PC-9 (cell line): ENCODE measurements at regions not wholly inside any gene's neighbourhood (a gene's known extent, or its start where the extent isn't known, plus 50 kb on each side); places are given as distances from the start of the nearest gene placed in this dataset.

Experiments
- BruUV-seq: library from RNA; stranded (reverse); fragments of 400-500 nt; replicated peaks from 2 replicates; lab custom pipeline; 2021; lab: Mats Ljungman, UMichigan
- CTCF ChIA-PET: fragments of 300-600 bp; sonication (Branson Sonifier 250); formaldehyde crosslinking; loops from one replicate; lab custom pipeline; 2022; ENCODE audit warnings: antibody characterized with exemption; lab: Charles Lee
- POLR2A ChIA-PET: fragments of 300-600 bp; sonication (Branson Sonifier 250); formaldehyde crosslinking; loops from one replicate; lab custom pipeline; 2022; ENCODE audit warnings: antibody characterized with exemption; ENCODE audit not compliant: unreplicated experiment; lab: Charles Lee
- DNase-seq, 2 experiments: peaks; one replicate each; pipeline versions ENCODE4 v3.0.0 to v3.0.0-alpha.2; 2015 to 2022; ENCODE audit warnings: mixed read lengths in 1 of 2
- H2AFZ ChIP-seq: fragments of 200-600 bp; sonication (generic); 2 replicates; pipeline ENCODE4 v1.8.1; 2017; ENCODE audit warnings: antibody characterized with exemption
- H3F3A ChIP-seq: fragments of 200-600 bp; sonication (generic); 2 replicates; pipeline ENCODE4 v1.8.1; 2017; ENCODE audit warnings: antibody characterized with exemption, mild to moderate bottlenecking, low read depth; ENCODE audit not compliant: insufficient read depth
- H3K27ac ChIP-seq: fragments of 200-600 bp; sonication (generic); 2 replicates; pipeline ENCODE4 v1.6.1; 2016; ENCODE audit warnings: mixed run types
- H3K27me3 ChIP-seq: fragments of 200-600 bp; sonication (generic); 2 replicates; pipeline ENCODE4 v1.6.1; 2016; ENCODE audit warnings: low read depth, mixed run types; ENCODE audit not compliant: insufficient read depth
- H3K36me3 ChIP-seq: fragments of 200-600 bp; sonication (generic); 2 replicates; pipeline ENCODE4 v1.6.1; 2016; ENCODE audit warnings: low read depth, mixed run types
- H3K4me1 ChIP-seq: fragments of 200-600 bp; sonication (generic); replicated peaks from 2 replicates; pipeline ENCODE4 v1.6.1; 2016; ENCODE audit warnings: mixed run types; ENCODE audit not compliant: insufficient read depth
- H3K4me2 ChIP-seq: fragments of 200-600 bp; sonication (generic); 2 replicates; pipeline ENCODE4 v1.6.1; 2017; ENCODE audit warnings: mixed run types
- H3K4me3 ChIP-seq: fragments of 200-600 bp; sonication (generic); 2 replicates; pipeline ENCODE4 v1.6.1; 2016; ENCODE audit warnings: mixed run types
- H3K79me2 ChIP-seq: fragments of 200-600 bp; sonication (generic); 2 replicates; pipeline ENCODE4 v1.6.1; 2017; ENCODE audit warnings: low read depth, mixed run types
- H3K9me2 ChIP-seq: fragments of 200-600 bp; sonication (generic); 2 replicates; pipeline ENCODE4 v1.8.1; 2017; ENCODE audit warnings: mild to moderate bottlenecking; ENCODE audit not compliant: insufficient read depth
- H3K9me3 ChIP-seq: fragments of 200-600 bp; sonication (generic); 2 replicates; pipeline ENCODE4 v1.8.1; 2016; ENCODE audit warnings: low read depth; ENCODE audit not compliant: insufficient read depth
- H4K20me1 ChIP-seq: fragments of 200-600 bp; sonication (generic); 2 replicates; pipeline ENCODE4 v1.8.1; 2017; ENCODE audit not compliant: insufficient read depth
- EZH2 ChIP-seq: fragments of 200-600 bp; sonication (generic); IDR thresholded peaks from 2 replicates; pipeline ENCODE4 v1.8.0; 2017; ENCODE audit warnings: antibody characterized with exemption, low read depth
- intact Hi-C: fragments of 100-400 bp; cut with micrococcal nuclease; formaldehyde crosslinking; loops from one replicate; pipeline ENCODE4 v1.10.0; 2022; ENCODE audit not compliant: unreplicated experiment
- TF ChIP-seq, protein P1 (sequence below): fragments of 200-600 bp; sonication (generic); conservative IDR thresholded peaks from 2 replicates; pipeline ENCODE4 v1.6.1; 2017; ENCODE audit warnings: mixed run types, antibody characterized with exemption, mild to moderate bottlenecking, moderate library complexity

DNA sequence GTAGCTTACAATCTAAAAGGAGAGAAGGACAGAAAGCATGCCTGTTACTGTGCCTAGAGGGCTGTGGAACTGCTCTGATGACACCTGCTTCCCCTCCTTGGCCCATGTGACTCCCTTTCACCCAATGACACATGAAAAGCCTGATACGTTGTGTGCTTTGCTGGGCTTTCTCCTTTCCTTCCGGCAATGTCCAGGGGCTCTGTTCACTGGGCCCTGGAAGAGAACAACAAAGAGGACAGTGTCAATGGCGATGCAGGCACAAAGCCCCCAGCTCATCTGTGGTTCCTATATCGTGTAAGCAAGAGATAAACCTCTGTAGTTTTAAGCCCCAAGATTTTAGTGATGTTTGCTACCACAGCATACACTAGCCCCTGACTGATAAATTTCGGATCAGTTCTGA, 306.1 kb downstream of the ABCC12 start:
- no peaks in the 10 kb centered on the region for H3K9me2 ChIP-seq
- no peak overlapping the region for H3K4me3 ChIP-seq
- CTCF ChIA-PET = no interaction called here
- H3K4me1 ChIP-seq = no peaks in the 10 kb centered on the region
- intact Hi-C loops = loop anchor here (10.0 kb wide), 1 partner anchor 135 kb away; no protein-coding TSS in a partner anchor
- no peaks in the 10 kb centered on the region for H3K36me3 ChIP-seq
- BruUV-seq = no TSS peak
- H3K27me3 ChIP-seq = no peaks in the 10 kb centered on the region
- H2AFZ ChIP-seq = no peak overlapping the region
- H3K27ac ChIP-seq = no peak overlapping the region
- no peaks in the 10 kb centered on the region for H3K9me3 ChIP-seq
- H3K4me2 ChIP-seq = no peak overlapping the region
- POLR2A ChIA-PET = no interaction called here
- H4K20me1 ChIP-seq = no peaks in the 10 kb centered on the region
- no peak for DNase-seq
- H3F3A ChIP-seq = no peaks in the 10 kb centered on the region
- no peak for TF ChIP-seq EZH2
- TF ChIP-seq, protein P1, sequence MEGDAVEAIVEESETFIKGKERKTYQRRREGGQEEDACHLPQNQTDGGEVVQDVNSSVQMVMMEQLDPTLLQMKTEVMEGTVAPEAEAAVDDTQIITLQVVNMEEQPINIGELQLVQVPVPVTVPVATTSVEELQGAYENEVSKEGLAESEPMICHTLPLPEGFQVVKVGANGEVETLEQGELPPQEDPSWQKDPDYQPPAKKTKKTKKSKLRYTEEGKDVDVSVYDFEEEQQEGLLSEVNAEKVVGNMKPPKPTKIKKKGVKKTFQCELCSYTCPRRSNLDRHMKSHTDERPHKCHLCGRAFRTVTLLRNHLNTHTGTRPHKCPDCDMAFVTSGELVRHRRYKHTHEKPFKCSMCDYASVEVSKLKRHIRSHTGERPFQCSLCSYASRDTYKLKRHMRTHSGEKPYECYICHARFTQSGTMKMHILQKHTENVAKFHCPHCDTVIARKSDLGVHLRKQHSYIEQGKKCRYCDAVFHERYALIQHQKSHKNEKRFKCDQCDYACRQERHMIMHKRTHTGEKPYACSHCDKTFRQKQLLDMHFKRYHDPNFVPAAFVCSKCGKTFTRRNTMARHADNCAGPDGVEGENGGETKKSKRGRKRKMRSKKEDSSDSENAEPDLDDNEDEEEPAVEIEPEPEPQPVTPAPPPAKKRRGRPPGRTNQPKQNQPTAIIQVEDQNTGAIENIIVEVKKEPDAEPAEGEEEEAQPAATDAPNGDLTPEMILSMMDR = no peak
- no peaks in the 10 kb centered on the region for H3K79me2 ChIP-seq

DNA sequence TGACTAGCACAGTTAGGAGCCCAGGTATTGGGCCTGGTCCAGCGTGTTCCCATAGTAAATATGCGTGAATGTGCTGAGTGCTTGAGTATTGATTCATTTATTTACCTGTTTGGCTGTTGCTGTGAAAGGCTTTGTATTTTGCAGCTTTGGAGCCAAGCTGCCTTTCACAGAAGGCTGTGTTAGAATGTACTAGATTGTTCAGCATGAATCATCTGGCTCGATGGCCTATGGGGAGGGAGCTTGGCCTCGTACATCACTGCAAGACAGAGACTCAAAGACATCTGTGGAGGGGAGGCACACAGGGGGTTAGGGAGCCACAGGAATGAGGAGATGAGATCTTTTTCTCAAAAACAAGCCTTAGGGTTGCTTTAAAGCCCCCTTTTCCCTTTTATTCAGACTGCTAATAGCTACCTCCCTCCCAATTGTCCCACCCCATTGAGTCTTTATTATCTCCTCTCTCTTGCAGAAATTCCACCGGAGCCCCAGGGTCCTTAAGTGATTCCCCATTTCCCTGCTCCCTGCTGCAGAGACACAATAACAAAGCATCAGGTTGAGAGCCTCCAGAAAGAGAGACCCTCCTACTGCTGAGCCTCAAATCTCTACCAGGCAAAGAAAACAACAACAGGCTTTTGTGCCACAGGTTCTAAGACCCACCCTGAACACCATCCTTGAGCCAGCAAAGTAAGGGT, 307.2 kb downstream of the ABCC12 start:
- CTCF ChIA-PET = no interaction called here
- Histone ChIP-seq H3K27ac (no peak overlapping the region), H3K4me3 (no peak overlapping the region), H3K27me3 (no peaks in the 10 kb centered on the region), H3K9me3 (no peaks in the 10 kb centered on the region), H3K9me2 (no peaks in the 10 kb centered on the region), H3K4me2 (no peak overlapping the region), H3F3A (no peaks in the 10 kb centered on the region), H2AFZ (no peak overlapping the region), H3K36me3 (no peaks in the 10 kb centered on the region), H4K20me1 (no peaks in the 10 kb centered on the region), H3K79me2 (no peaks in the 10 kb centered on the region), H3K4me1 (no peaks in the 10 kb centered on the region)
- POLR2A ChIA-PET = no interaction called here
- TF ChIP-seq, protein P1 = no peak
- no peak for TF ChIP-seq EZH2
- intact Hi-C loops = loop anchor here (10.0 kb wide), 1 partner anchor 134 kb away; no protein-coding TSS in a partner anchor
- BruUV-seq = no TSS peak
- no peak for DNase-seq

DNA sequence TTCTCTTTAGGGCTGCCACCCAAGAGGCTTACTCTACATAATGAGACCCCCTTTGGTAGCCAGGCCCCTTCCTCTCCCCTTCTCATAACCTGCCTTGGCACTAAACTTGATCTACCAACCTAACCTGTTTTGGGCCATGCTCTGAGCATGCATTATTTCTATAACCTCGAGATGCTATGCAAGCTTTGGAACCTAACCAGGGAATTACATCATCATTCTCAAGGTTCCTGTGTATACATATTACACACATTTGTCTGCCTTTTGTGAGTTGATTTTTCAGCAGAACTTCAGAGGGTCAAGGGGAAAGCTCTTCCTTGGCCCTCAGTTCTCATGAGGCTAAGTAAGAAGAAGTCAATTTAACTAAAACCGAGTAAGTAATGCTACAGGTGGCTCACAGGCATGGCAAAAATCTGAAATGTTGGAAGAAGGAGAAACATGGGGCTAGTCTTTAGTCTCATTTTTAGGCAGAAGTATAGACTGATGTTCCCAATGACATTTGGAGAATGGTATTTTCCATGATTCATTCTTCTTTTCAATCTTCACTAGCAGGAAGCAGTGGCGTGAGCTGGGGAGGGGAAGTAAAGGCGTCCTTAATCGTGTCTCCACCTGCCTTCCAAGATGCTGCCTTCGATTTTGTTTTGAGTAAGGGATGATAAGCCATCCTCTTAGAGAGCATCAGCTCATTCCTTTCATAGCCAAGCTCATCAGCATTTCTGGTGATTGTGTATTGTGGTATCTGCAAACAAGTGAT, 308.4 kb downstream of the ABCC12 start:
- no peak overlapping the region for H2AFZ ChIP-seq
- no peaks in the 10 kb centered on the region for H3K36me3 ChIP-seq
- BruUV-seq = no TSS peak
- H3K27ac ChIP-seq = no peak overlapping the region
- no peak for DNase-seq
- H3K9me2 ChIP-seq = no peaks in the 10 kb centered on the region
- H3K9me3 ChIP-seq = no peaks in the 10 kb centered on the region
- H3K4me1 ChIP-seq = no peaks in the 10 kb centered on the region
- H3F3A ChIP-seq = no peaks in the 10 kb centered on the region
- H4K20me1 ChIP-seq = no peaks in the 10 kb centered on the region
- ChIA-PET CTCF (no interaction called here), POLR2A (no interaction called here)
- H3K79me2 ChIP-seq = no peaks in the 10 kb centered on the region
- H3K27me3 ChIP-seq = no peaks in the 10 kb centered on the region
- H3K4me2 ChIP-seq = no peak overlapping the region
- TF ChIP-seq EZH2 = no peak
- H3K4me3 ChIP-seq = no peak overlapping the region
- intact Hi-C loops = loop anchor here (10.0 kb wide), 1 partner anchor 133 kb away; no protein-coding TSS in a partner anchor
